ENCODE measurements at regions not wholly inside any gene's neighbourhood (a gene's known extent, or its start where the extent isn't known, plus 50 kb on each side); places are given as distances from the start of the nearest gene placed in this dataset.
"Not testable (repeated sequence)": the region's sequence is repeated elsewhere in the genome, so short reads cannot be mapped to it uniquely, and the experiment has no call there.

- no peak for DNase-seq (ENCODE audit: low read depth, low spot score)
Measured at GRCh38 chr13:76016799-76017400, 380.8 kb downstream of the LMO7 start.

GRCh38 chr13:76014406-76015318, 378.5 kb downstream of the LMO7 start:
- DNase-seq (ENCODE audit: low read depth, low spot score), result no peak

- no peak for DNase-seq (ENCODE audit: low read depth, low spot score)
Measured at GRCh38 chr13:76012091-76012721, 376.1 kb downstream of the LMO7 start.

- DNase-seq (ENCODE audit: low read depth, low spot score), result no peak
Measured at GRCh38 chr13:76009267-76009890, 373.2 kb downstream of the LMO7 start.

GRCh38 chr13:76004416-76004815, 368.3 kb downstream of the LMO7 start:
- DNase-seq (ENCODE audit: low read depth, low spot score), result no peak

- no peak for DNase-seq (ENCODE audit: low read depth, low spot score)
Measured at GRCh38 chr13:76000131-76000530, 364.0 kb downstream of the LMO7 start.

- DNase-seq (ENCODE audit: low read depth, low spot score), result no peak
Measured at GRCh38 chr13:75996582-75996981, 360.5 kb downstream of the LMO7 start.

- DNase-seq (ENCODE audit: low read depth, low spot score), result no peak
Measured at GRCh38 chr13:75995966-75996365, 359.8 kb downstream of the LMO7 start.

GRCh38 chr13:75993823-75994222, 357.7 kb downstream of the LMO7 start:
- no peak for DNase-seq (ENCODE audit: low read depth, low spot score)

- DNase-seq (ENCODE audit: low read depth, low spot score), result no peak
Measured at GRCh38 chr13:75993241-75993640, 357.1 kb downstream of the LMO7 start.

- DNase-seq (ENCODE audit: low read depth, low spot score), result no peak
Measured at GRCh38 chr13:75986818-75987217, 350.7 kb downstream of the LMO7 start.

- no peak for DNase-seq (ENCODE audit: low read depth, low spot score)
Measured at GRCh38 chr13:75985132-75985531, 349.0 kb downstream of the LMO7 start.

GRCh38 chr13:75978818-75979217, 342.7 kb downstream of the LMO7 start:
- no peak for DNase-seq (ENCODE audit: low read depth, low spot score)

GRCh38 chr13:75968103-75968838, 332.1 kb downstream of the LMO7 start:
- DNase-seq (ENCODE audit: low read depth, low spot score), result no peak

- DNase-seq (ENCODE audit: low read depth, low spot score), result no peak
Measured at GRCh38 chr13:75963302-75963701, 327.2 kb downstream of the LMO7 start.

GRCh38 chr13:75961911-75962310, 325.8 kb downstream of the LMO7 start:
- no peak for DNase-seq (ENCODE audit: low read depth, low spot score)

GRCh38 chr13:75960538-75960994, 324.4 kb downstream of the LMO7 start:
- no peak for DNase-seq (ENCODE audit: low read depth, low spot score)

GRCh38 chr13:75959861-75960481, 323.8 kb downstream of the LMO7 start:
- no peak for DNase-seq (ENCODE audit: low read depth, low spot score)

- not testable (repeated sequence) for DNase-seq (ENCODE audit: low read depth, low spot score)
Measured at GRCh38 chr13:75953589-75953988, 317.5 kb downstream of the LMO7 start.

GRCh38 chr13:75947448-75947847, 311.3 kb downstream of the LMO7 start:
- DNase-seq (ENCODE audit: low read depth, low spot score), result no peak
